GM18870 (cell line): ENCODE measurements at regions not wholly inside any gene's neighbourhood (a gene's known extent, or its start where the extent isn't known, plus 50 kb on each side); places are given as distances from the start of the nearest gene placed in this dataset.
A peak's percentile ranks its signal among the peaks of the same experiment; 100 is the strongest.
"Not testable (repeated sequence)": the region's sequence is repeated elsewhere in the genome, so short reads cannot be mapped to it uniquely, and the experiment has no call there.

Experiments used
- ATAC-seq: cut with Tn5 transposase; IDR thresholded peaks from one replicate; pipeline ENCODE4 v1.9.1; 2021; ENCODE audit warnings: moderate library complexity; ENCODE audit not compliant: unreplicated experiment

- ATAC-seq = no peak
Observed at GRCh38 chr5:66411701-66412100, 184.5 kb upstream of the MAST4 start.

GRCh38 chr5:66413931-66414330 lies 182.3 kb upstream of the MAST4 start:
- ATAC-seq = no peak

- no peak for ATAC-seq
Observed at GRCh38 chr5:66415208-66415607, 181.0 kb upstream of the MAST4 start.

- no peak for ATAC-seq
Observed at GRCh38 chr5:66416698-66417097, 179.5 kb upstream of the MAST4 start.

GRCh38 chr5:66417781-66418180 lies 178.4 kb upstream of the MAST4 start:
- no peak for ATAC-seq

GRCh38 chr5:66423484-66423883 lies 172.7 kb upstream of the MAST4 start:
- no peak for ATAC-seq

- ATAC-seq = no peak
Observed at GRCh38 chr5:66425842-66426241, 170.4 kb upstream of the MAST4 start.

- ATAC-seq = no peak
Observed at GRCh38 chr5:66426259-66427138, 169.7 kb upstream of the MAST4 start.

- ATAC-seq = no peak
Observed at GRCh38 chr5:66427139-66427442, 169.1 kb upstream of the MAST4 start.

GRCh38 chr5:66436721-66437120 lies 159.5 kb upstream of the MAST4 start:
- ATAC-seq = no peak

- ATAC-seq = no peak
Observed at GRCh38 chr5:66438087-66438486, 158.1 kb upstream of the MAST4 start.

- ATAC-seq = no peak
Observed at GRCh38 chr5:66438696-66439095, 157.5 kb upstream of the MAST4 start.

GRCh38 chr5:66440202-66440680 lies 156.0 kb upstream of the MAST4 start:
- ATAC-seq = peak; percentile 78

- no peak for ATAC-seq
Observed at GRCh38 chr5:66441351-66441750, 154.8 kb upstream of the MAST4 start.

GRCh38 chr5:66442951-66443445 lies 153.2 kb upstream of the MAST4 start:
- no peak for ATAC-seq

- ATAC-seq = no peak
Observed at GRCh38 chr5:66443462-66444130, 152.6 kb upstream of the MAST4 start.

GRCh38 chr5:66448070-66448469 lies 148.1 kb upstream of the MAST4 start:
- not testable (repeated sequence) for ATAC-seq

- no peak for ATAC-seq
Observed at GRCh38 chr5:66450237-66450636, 146.0 kb upstream of the MAST4 start.

GRCh38 chr5:66450988-66451387 lies 145.2 kb upstream of the MAST4 start:
- ATAC-seq = no peak

- no peak for ATAC-seq
Observed at GRCh38 chr5:66452109-66452508, 144.1 kb upstream of the MAST4 start.

GRCh38 chr5:66454186-66455078 lies 141.8 kb upstream of the MAST4 start:
- no peak for ATAC-seq
